ENCODE measurements at regions not wholly inside any gene's neighbourhood (a gene's known extent, or its start where the extent isn't known, plus 50 kb on each side); places are given as distances from the start of the nearest gene placed in this dataset.

- Histone ChIP-seq H3K9ac (ENCODE audit: control insufficient read depth, extremely low read depth, insufficient read depth, low read length) (no peak overlapping the region), H3K27ac (ENCODE audit: control insufficient read depth, insufficient read depth, low read length) (no peak overlapping the region), H3K9me1 (ENCODE audit: control insufficient read depth, extremely low read depth, insufficient read depth, low read length) (no peaks in the 10 kb centered on the region), H4K20me1 (ENCODE audit: control insufficient read depth, extremely low read depth, insufficient read depth, low read length) (no peaks in the 10 kb centered on the region), H2AFZ (ENCODE audit: control insufficient read depth, low read length) (no peak overlapping the region), H3K36me3 (ENCODE audit: control insufficient read depth in 2 of 2, extremely low read depth in 1 of 2, insufficient read depth in 2 of 2, low read length in 2 of 2) (no peaks in the 10 kb centered on the region), H3K27me3 (ENCODE audit: control insufficient read depth, extremely low read depth, insufficient read depth, low read length) (no peaks in the 10 kb centered on the region), H3K79me2 (ENCODE audit: control insufficient read depth, insufficient read depth, low read length) (no peaks in the 10 kb centered on the region), H3K4me1 (ENCODE audit: control insufficient read depth, extremely low read depth, insufficient read depth, low read length) (no peaks in the 10 kb centered on the region), H3K4me2 (ENCODE audit: control insufficient read depth, extremely low read depth, insufficient read depth, low read depth, low read length) (no peak overlapping the region), H3K4me3 (ENCODE audit: control insufficient read depth in 2 of 3, extremely low read depth in 1 of 3, insufficient read depth in 2 of 3, low read depth in 1 of 3, low read length in 3 of 3) (no peak overlapping the region), H3K9me3 (ENCODE audit: control insufficient read depth, low read depth, low read length) (no peaks in the 10 kb centered on the region)
- no peak for FAIRE-seq
- no peak for DNase-seq (ENCODE audit: low read depth, low spot score)
- dilution Hi-C loops (cut with MboI; ENCODE audit: extremely low pct_ligation_motif_present, low sequenced_read_pairs), result no loop called here
- no peak for TF ChIP-seq EZH2 (IDR thresholded peaks at IDR 0.05; ENCODE audit: low read length)
- TF ChIP-seq, protein P1, sequence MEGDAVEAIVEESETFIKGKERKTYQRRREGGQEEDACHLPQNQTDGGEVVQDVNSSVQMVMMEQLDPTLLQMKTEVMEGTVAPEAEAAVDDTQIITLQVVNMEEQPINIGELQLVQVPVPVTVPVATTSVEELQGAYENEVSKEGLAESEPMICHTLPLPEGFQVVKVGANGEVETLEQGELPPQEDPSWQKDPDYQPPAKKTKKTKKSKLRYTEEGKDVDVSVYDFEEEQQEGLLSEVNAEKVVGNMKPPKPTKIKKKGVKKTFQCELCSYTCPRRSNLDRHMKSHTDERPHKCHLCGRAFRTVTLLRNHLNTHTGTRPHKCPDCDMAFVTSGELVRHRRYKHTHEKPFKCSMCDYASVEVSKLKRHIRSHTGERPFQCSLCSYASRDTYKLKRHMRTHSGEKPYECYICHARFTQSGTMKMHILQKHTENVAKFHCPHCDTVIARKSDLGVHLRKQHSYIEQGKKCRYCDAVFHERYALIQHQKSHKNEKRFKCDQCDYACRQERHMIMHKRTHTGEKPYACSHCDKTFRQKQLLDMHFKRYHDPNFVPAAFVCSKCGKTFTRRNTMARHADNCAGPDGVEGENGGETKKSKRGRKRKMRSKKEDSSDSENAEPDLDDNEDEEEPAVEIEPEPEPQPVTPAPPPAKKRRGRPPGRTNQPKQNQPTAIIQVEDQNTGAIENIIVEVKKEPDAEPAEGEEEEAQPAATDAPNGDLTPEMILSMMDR (optimal IDR thresholded peaks at IDR 0.05 in 1 of 3, IDR thresholded peaks at IDR 0.05 in 1 of 3, conservative IDR thresholded peaks at IDR 0.05 in 1 of 3; ENCODE audit: extremely low read depth in 1 of 3, insufficient read depth in 2 of 3, low read length in 3 of 3), result no peak
Measured at GRCh38 chr14:49193332-49194065, 392.7 kb downstream of the RPS29 start.

GRCh38 chr14:49191380-49191779 lies 394.8 kb downstream of the RPS29 start:
- DNase-seq (ENCODE audit: low read depth, low spot score) (no peak), FAIRE-seq (no peak)
- Histone ChIP-seq H2AFZ (ENCODE audit: control insufficient read depth, low read length) (no peak overlapping the region), H3K9me1 (ENCODE audit: control insufficient read depth, extremely low read depth, insufficient read depth, low read length) (no peaks in the 10 kb centered on the region), H3K9ac (ENCODE audit: control insufficient read depth, extremely low read depth, insufficient read depth, low read length) (no peak overlapping the region), H3K79me2 (ENCODE audit: control insufficient read depth, insufficient read depth, low read length) (no peaks in the 10 kb centered on the region), H3K36me3 (ENCODE audit: control insufficient read depth in 2 of 2, extremely low read depth in 1 of 2, insufficient read depth in 2 of 2, low read length in 2 of 2) (no peaks in the 10 kb centered on the region), H3K27ac (ENCODE audit: control insufficient read depth, insufficient read depth, low read length) (no peak overlapping the region), H3K9me3 (ENCODE audit: control insufficient read depth, low read depth, low read length) (no peaks in the 10 kb centered on the region), H3K4me1 (ENCODE audit: control insufficient read depth, extremely low read depth, insufficient read depth, low read length) (no peaks in the 10 kb centered on the region), H3K4me3 (ENCODE audit: control insufficient read depth in 2 of 3, extremely low read depth in 1 of 3, insufficient read depth in 2 of 3, low read depth in 1 of 3, low read length in 3 of 3) (no peak overlapping the region), H3K4me2 (ENCODE audit: control insufficient read depth, extremely low read depth, insufficient read depth, low read depth, low read length) (no peak overlapping the region), H3K27me3 (ENCODE audit: control insufficient read depth, extremely low read depth, insufficient read depth, low read length) (no peaks in the 10 kb centered on the region), H4K20me1 (ENCODE audit: control insufficient read depth, extremely low read depth, insufficient read depth, low read length) (no peaks in the 10 kb centered on the region)
- dilution Hi-C loops (cut with MboI; ENCODE audit: extremely low pct_ligation_motif_present, low sequenced_read_pairs), result no loop called here
- TF ChIP-seq, protein P1 (optimal IDR thresholded peaks at IDR 0.05 in 1 of 3, IDR thresholded peaks at IDR 0.05 in 1 of 3, conservative IDR thresholded peaks at IDR 0.05 in 1 of 3; ENCODE audit: extremely low read depth in 1 of 3, insufficient read depth in 2 of 3, low read length in 3 of 3), result no peak
- no peak for TF ChIP-seq EZH2 (IDR thresholded peaks at IDR 0.05; ENCODE audit: low read length)
